ENCODE measurements at regions not wholly inside any gene's neighbourhood (a gene's known extent, or its start where the extent isn't known, plus 50 kb on each side); places are given as distances from the start of the nearest gene placed in this dataset.

- Histone ChIP-seq H3K27me3 (ENCODE audit: insufficient read depth, low read depth) (no peaks in the 10 kb centered on the region), H3K9ac (no peak overlapping the region)
These were observed 749.3 kb upstream of the CADM2 start for GRCh38 chr3:84209474-84209873.

GRCh38 chr3:84223512-84223911 lies 735.3 kb upstream of the CADM2 start:
- H3K36me3 ChIP-seq (ENCODE audit: insufficient read depth), result no peaks in the 10 kb centered on the region
- no peaks in the 10 kb centered on the region for H3K27me3 ChIP-seq (ENCODE audit: insufficient read depth, low read depth)
- no peak overlapping the region for H3K9ac ChIP-seq
- H3K4me1 ChIP-seq (ENCODE audit: low read depth, poor library complexity, severe bottlenecking), result no peaks in the 10 kb centered on the region
- H3K27ac ChIP-seq, result no peak overlapping the region
- TF ChIP-seq CTCF (conservative IDR thresholded peaks at IDR 0.05; ENCODE audit: low read depth, low read length), result no peak
- H2AFZ ChIP-seq (ENCODE audit: low read depth), result no peak overlapping the region
- no peak overlapping the region for H3K4me2 ChIP-seq
- H4K20me1 ChIP-seq (ENCODE audit: insufficient read depth), result no peaks in the 10 kb centered on the region
- H3K79me2 ChIP-seq (ENCODE audit: insufficient read depth, low read depth), result no peaks in the 10 kb centered on the region
- no peak overlapping the region for H3K4me3 ChIP-seq (IDR thresholded peaks at IDR 0.05; ENCODE audit: insufficient read depth, low read depth, low read length)

More at GRCh38 chr3:84209474-84209873, 749.3 kb upstream of the CADM2 start:
- Histone ChIP-seq H3K79me2 (ENCODE audit: insufficient read depth, low read depth) (no peaks in the 10 kb centered on the region), H4K20me1 (ENCODE audit: insufficient read depth) (no peaks in the 10 kb centered on the region), H3K27ac (no peak overlapping the region), H3K36me3 (ENCODE audit: insufficient read depth) (no peaks in the 10 kb centered on the region), H2AFZ (ENCODE audit: low read depth) (no peak overlapping the region), H3K4me1 (ENCODE audit: low read depth, poor library complexity, severe bottlenecking) (no peaks in the 10 kb centered on the region), H3K4me3 (IDR thresholded peaks at IDR 0.05; ENCODE audit: insufficient read depth, low read depth, low read length) (no peak overlapping the region), H3K4me2 (no peak overlapping the region)
- TF ChIP-seq CTCF (conservative IDR thresholded peaks at IDR 0.05; ENCODE audit: low read depth, low read length), result no peak

GRCh38 chr3:84224262-84224661 lies 734.5 kb upstream of the CADM2 start:
- H4K20me1 ChIP-seq (ENCODE audit: insufficient read depth), result no peaks in the 10 kb centered on the region
- H3K79me2 ChIP-seq (ENCODE audit: insufficient read depth, low read depth), result no peaks in the 10 kb centered on the region
- no peak overlapping the region for H3K4me3 ChIP-seq (IDR thresholded peaks at IDR 0.05; ENCODE audit: insufficient read depth, low read depth, low read length)
- no peak overlapping the region for H3K4me2 ChIP-seq
- no peaks in the 10 kb centered on the region for H3K4me1 ChIP-seq (ENCODE audit: low read depth, poor library complexity, severe bottlenecking)
- H3K27ac ChIP-seq, result no peak overlapping the region
- no peaks in the 10 kb centered on the region for H3K36me3 ChIP-seq (ENCODE audit: insufficient read depth)
- no peak overlapping the region for H3K9ac ChIP-seq
- no peak overlapping the region for H2AFZ ChIP-seq (ENCODE audit: low read depth)
- no peaks in the 10 kb centered on the region for H3K27me3 ChIP-seq (ENCODE audit: insufficient read depth, low read depth)
- TF ChIP-seq CTCF (conservative IDR thresholded peaks at IDR 0.05; ENCODE audit: low read depth, low read length), result no peak

GRCh38 chr3:84236261-84236660 lies 722.5 kb upstream of the CADM2 start:
- H3K9ac ChIP-seq, result no peak overlapping the region
- no peaks in the 10 kb centered on the region for H4K20me1 ChIP-seq (ENCODE audit: insufficient read depth)
- H3K27me3 ChIP-seq (ENCODE audit: insufficient read depth, low read depth), result no peaks in the 10 kb centered on the region
- no peak overlapping the region for H3K27ac ChIP-seq
- no peak overlapping the region for H3K4me2 ChIP-seq
- H3K36me3 ChIP-seq (ENCODE audit: insufficient read depth), result no peaks in the 10 kb centered on the region
- H2AFZ ChIP-seq (ENCODE audit: low read depth), result no peak overlapping the region
- H3K4me1 ChIP-seq (ENCODE audit: low read depth, poor library complexity, severe bottlenecking), result no peaks in the 10 kb centered on the region
- H3K4me3 ChIP-seq (IDR thresholded peaks at IDR 0.05; ENCODE audit: insufficient read depth, low read depth, low read length), result no peak overlapping the region
- no peak for TF ChIP-seq CTCF (conservative IDR thresholded peaks at IDR 0.05; ENCODE audit: low read depth, low read length)
- no peaks in the 10 kb centered on the region for H3K79me2 ChIP-seq (ENCODE audit: insufficient read depth, low read depth)
